ENCODE measurements at regions not wholly inside any gene's neighbourhood (a gene's known extent, or its start where the extent isn't known, plus 50 kb on each side); places are given as distances from the start of the nearest gene placed in this dataset.
"Not testable (repeated sequence)": the region's sequence is repeated elsewhere in the genome, so short reads cannot be mapped to it uniquely, and the experiment has no call there.

GRCh38 chr5:38621840-38622437 is 65.5 kb upstream of the LIFR start:
- DNase-seq (ENCODE audit: low spot score) (no peak), ATAC-seq (ENCODE audit: insufficient number of reproducible peaks, low FRiP score, low read depth) (no peak)
- H3K36me3 ChIP-seq: no peaks in the 10 kb centered on the region
- peaks cover 0 to 15% of the 10 kb centered on the region in 2 donors for H3K4me1 ChIP-seq (ENCODE audit: control insufficient read depth in 1 of 2, low read depth in 2 of 2)
- no peaks in the 10 kb centered on the region for H3K27me3 ChIP-seq (replicated peaks; ENCODE audit: insufficient read depth)
- no peak overlapping the region for H3K27ac ChIP-seq
- TF ChIP-seq CTCF (IDR thresholded peaks at IDR 0.05): no peak
- no peak overlapping the region for H3K4me3 ChIP-seq
- no peaks in the 10 kb centered on the region for H3K9me3 ChIP-seq

- ATAC-seq (ENCODE audit: insufficient number of reproducible peaks, low FRiP score, low read depth): no peak
- no peak overlapping the region for H3K27ac ChIP-seq
- peaks cover 0 to 15% of the 10 kb centered on the region in 2 donors for H3K4me1 ChIP-seq (ENCODE audit: control insufficient read depth in 1 of 2, low read depth in 2 of 2)
- H3K9me3 ChIP-seq: no peaks in the 10 kb centered on the region
- H3K27me3 ChIP-seq (replicated peaks; ENCODE audit: insufficient read depth): no peaks in the 10 kb centered on the region
- TF ChIP-seq CTCF (IDR thresholded peaks at IDR 0.05): no peak
- no peak overlapping the region for H3K4me3 ChIP-seq
- no peak for DNase-seq (ENCODE audit: low spot score)
- no peaks in the 10 kb centered on the region for H3K36me3 ChIP-seq
Observed at GRCh38 chr5:38622723-38623129, 66.3 kb upstream of the LIFR start.

GRCh38 chr5:38624541-38624940 is 68.1 kb upstream of the LIFR start:
- not testable (repeated sequence) for H3K36me3 ChIP-seq; DNase-seq (ENCODE audit: low spot score); H3K27ac ChIP-seq; H3K27me3 ChIP-seq (replicated peaks; ENCODE audit: insufficient read depth); H3K9me3 ChIP-seq; H3K4me3 ChIP-seq; ATAC-seq (ENCODE audit: insufficient number of reproducible peaks, low FRiP score, low read depth)
- H3K4me1 ChIP-seq (ENCODE audit: control insufficient read depth in 1 of 2, low read depth in 2 of 2): peaks cover 0 to 15% of the 10 kb centered on the region in 2 donors

- not testable (repeated sequence) for H3K9me3 ChIP-seq; DNase-seq (ENCODE audit: low spot score); H3K27ac ChIP-seq; H3K36me3 ChIP-seq; ATAC-seq (ENCODE audit: insufficient number of reproducible peaks, low FRiP score, low read depth); H3K4me3 ChIP-seq; H3K4me1 ChIP-seq (ENCODE audit: control insufficient read depth in 1 of 2, low read depth in 2 of 2); H3K27me3 ChIP-seq (replicated peaks; ENCODE audit: insufficient read depth)
Observed at GRCh38 chr5:38631376-38631775, 74.9 kb upstream of the LIFR start.

GRCh38 chr5:38634568-38635369 is 78.3 kb upstream of the LIFR start:
- Histone ChIP-seq H3K9me3 (no peaks in the 10 kb centered on the region), H3K4me1 (ENCODE audit: control insufficient read depth in 1 of 2, low read depth in 2 of 2) (peaks cover under 1 to 11% of the 10 kb centered on the region in 2 donors), H3K36me3 (no peaks in the 10 kb centered on the region), H3K4me3 (no peak overlapping the region), H3K27ac (no peak overlapping the region), H3K27me3 (replicated peaks; ENCODE audit: insufficient read depth) (no peaks in the 10 kb centered on the region)
- no peak for TF ChIP-seq CTCF (IDR thresholded peaks at IDR 0.05)
- no peak for DNase-seq (ENCODE audit: low spot score)
- ATAC-seq (ENCODE audit: insufficient number of reproducible peaks, low FRiP score, low read depth): no peak

- Histone ChIP-seq H3K9me3 (no peaks in the 10 kb centered on the region), H3K4me1 (ENCODE audit: control insufficient read depth in 1 of 2, low read depth in 2 of 2) (peaks cover 7 to 15% of the 10 kb centered on the region in 2 donors), H3K4me3 (no peak overlapping the region), H3K27me3 (replicated peaks; ENCODE audit: insufficient read depth) (no peaks in the 10 kb centered on the region), H3K27ac (no peak overlapping the region), H3K36me3 (no peaks in the 10 kb centered on the region)
- no peak for TF ChIP-seq CTCF (IDR thresholded peaks at IDR 0.05)
- ATAC-seq (ENCODE audit: insufficient number of reproducible peaks, low FRiP score, low read depth) (no peak), DNase-seq (ENCODE audit: low spot score) (no peak)
Observed at GRCh38 chr5:38636626-38637025, 80.2 kb upstream of the LIFR start.

All from thoracic aorta (tissue), 2 donors.